ENCODE measurements at regions not wholly inside any gene's neighbourhood (a gene's known extent, or its start where the extent isn't known, plus 50 kb on each side); places are given as distances from the start of the nearest gene placed in this dataset.

DNA sequence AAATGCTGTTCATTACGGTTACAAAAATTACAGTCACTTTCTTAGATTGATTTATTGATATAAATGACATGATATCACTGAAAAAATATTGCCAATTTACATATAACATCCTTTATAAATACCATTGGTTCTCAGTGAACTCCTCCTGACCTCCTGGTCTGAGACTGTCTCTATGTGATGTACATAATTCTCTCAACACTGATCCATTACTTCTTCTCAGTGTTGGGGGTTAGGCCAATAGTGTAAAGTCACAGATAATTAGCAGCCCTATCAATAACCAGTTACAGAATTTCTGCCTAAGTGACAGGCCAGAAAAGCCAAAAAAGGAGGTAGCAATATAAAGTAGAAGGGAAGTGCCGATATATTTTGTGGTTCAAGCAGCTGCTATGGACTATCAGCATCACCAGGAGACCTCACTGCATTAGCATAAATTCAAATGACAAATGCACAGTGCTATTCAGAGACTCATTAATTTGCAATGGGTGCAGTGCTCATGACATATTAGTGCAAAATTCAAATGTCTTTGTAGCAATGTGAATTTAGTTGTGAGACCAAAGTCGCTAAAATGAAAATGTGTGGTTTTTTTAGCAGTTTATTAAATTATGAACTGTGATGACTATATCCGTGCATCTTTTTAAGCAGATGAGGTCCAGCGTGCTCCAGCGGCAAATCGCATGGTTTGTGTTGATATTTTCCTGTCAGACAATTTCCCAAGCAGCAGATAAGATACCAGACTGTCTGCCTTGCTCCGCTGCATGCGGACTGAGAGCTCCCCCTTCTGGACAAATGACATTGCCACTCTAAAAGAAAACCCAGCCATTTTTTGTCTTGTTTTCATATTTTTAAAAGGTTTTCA lies 144.6 kb downstream of the CETN3 start:
- H3K36me3 ChIP-seq (ENCODE audit: insufficient read depth, low read length) = no peaks in the 10 kb centered on the region
- no peaks in the 10 kb centered on the region for H3F3A ChIP-seq (ENCODE audit: insufficient read depth, low read length, poor library complexity, severe bottlenecking)
- no peaks in the 10 kb centered on the region for H3K9me3 ChIP-seq (ENCODE audit: low read length)
- TF ChIP-seq POLR2AphosphoS5 (IDR thresholded peaks at IDR 0.05) (peak; percentile 23), EP300 (conservative IDR thresholded peaks at IDR 0.05; ENCODE audit: poor library complexity, severe bottlenecking) (no peak), RAD21 (conservative IDR thresholded peaks at IDR 0.05) (peak; percentile 99), SMC3 (conservative IDR thresholded peaks at IDR 0.05; ENCODE audit: poor library complexity) (peak; percentile 96), EZH2 (IDR thresholded peaks at IDR 0.05; ENCODE audit: borderline replicate concordance, insufficient read depth, low read length, poor library complexity, severe bottlenecking) (no peak), MXI1 (conservative IDR thresholded peaks at IDR 0.05; ENCODE audit: poor library complexity, severe bottlenecking) (peak; percentile 39), TAF1 (IDR thresholded peaks at IDR 0.05; ENCODE audit: low read depth) (no peak)
- TF ChIP-seq, protein P1, sequence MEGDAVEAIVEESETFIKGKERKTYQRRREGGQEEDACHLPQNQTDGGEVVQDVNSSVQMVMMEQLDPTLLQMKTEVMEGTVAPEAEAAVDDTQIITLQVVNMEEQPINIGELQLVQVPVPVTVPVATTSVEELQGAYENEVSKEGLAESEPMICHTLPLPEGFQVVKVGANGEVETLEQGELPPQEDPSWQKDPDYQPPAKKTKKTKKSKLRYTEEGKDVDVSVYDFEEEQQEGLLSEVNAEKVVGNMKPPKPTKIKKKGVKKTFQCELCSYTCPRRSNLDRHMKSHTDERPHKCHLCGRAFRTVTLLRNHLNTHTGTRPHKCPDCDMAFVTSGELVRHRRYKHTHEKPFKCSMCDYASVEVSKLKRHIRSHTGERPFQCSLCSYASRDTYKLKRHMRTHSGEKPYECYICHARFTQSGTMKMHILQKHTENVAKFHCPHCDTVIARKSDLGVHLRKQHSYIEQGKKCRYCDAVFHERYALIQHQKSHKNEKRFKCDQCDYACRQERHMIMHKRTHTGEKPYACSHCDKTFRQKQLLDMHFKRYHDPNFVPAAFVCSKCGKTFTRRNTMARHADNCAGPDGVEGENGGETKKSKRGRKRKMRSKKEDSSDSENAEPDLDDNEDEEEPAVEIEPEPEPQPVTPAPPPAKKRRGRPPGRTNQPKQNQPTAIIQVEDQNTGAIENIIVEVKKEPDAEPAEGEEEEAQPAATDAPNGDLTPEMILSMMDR (IDR thresholded peaks at IDR 0.05; ENCODE audit: poor library complexity, severe bottlenecking) = peak; percentile 95
- TF ChIP-seq, protein P2, sequence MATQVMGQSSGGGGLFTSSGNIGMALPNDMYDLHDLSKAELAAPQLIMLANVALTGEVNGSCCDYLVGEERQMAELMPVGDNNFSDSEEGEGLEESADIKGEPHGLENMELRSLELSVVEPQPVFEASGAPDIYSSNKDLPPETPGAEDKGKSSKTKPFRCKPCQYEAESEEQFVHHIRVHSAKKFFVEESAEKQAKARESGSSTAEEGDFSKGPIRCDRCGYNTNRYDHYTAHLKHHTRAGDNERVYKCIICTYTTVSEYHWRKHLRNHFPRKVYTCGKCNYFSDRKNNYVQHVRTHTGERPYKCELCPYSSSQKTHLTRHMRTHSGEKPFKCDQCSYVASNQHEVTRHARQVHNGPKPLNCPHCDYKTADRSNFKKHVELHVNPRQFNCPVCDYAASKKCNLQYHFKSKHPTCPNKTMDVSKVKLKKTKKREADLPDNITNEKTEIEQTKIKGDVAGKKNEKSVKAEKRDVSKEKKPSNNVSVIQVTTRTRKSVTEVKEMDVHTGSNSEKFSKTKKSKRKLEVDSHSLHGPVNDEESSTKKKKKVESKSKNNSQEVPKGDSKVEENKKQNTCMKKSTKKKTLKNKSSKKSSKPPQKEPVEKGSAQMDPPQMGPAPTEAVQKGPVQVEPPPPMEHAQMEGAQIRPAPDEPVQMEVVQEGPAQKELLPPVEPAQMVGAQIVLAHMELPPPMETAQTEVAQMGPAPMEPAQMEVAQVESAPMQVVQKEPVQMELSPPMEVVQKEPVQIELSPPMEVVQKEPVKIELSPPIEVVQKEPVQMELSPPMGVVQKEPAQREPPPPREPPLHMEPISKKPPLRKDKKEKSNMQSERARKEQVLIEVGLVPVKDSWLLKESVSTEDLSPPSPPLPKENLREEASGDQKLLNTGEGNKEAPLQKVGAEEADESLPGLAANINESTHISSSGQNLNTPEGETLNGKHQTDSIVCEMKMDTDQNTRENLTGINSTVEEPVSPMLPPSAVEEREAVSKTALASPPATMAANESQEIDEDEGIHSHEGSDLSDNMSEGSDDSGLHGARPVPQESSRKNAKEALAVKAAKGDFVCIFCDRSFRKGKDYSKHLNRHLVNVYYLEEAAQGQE (IDR thresholded peaks at IDR 0.05; ENCODE audit: borderline replicate concordance) = no peak
- H3K4me2 ChIP-seq (ENCODE audit: low read length) = peak overlapping the region; percentile 53
- no peaks in the 10 kb centered on the region for H3K79me2 ChIP-seq (replicated peaks; ENCODE audit: insufficient read depth, low read length)
- peak overlapping the region; percentile 14 for H3K27ac ChIP-seq (ENCODE audit: low read length)
- no peaks in the 10 kb centered on the region for H4K20me1 ChIP-seq (ENCODE audit: insufficient read depth)
- H3K9ac ChIP-seq (ENCODE audit: low read length) = no peak overlapping the region
- no peaks in the 10 kb centered on the region for H3K9me2 ChIP-seq (ENCODE audit: insufficient read depth, low read length)
- no peaks in the 10 kb centered on the region for H3K27me3 ChIP-seq (ENCODE audit: insufficient read depth, low read depth, low read length)
- H3K4me3 ChIP-seq (ENCODE audit: low read length) = peak overlapping the region; percentile 49
- H2AFZ ChIP-seq (ENCODE audit: low read depth, low read length) = peak overlapping the region; percentile 31

- H3K4me3 ChIP-seq (ENCODE audit: low read length) = no peak overlapping the region
- no peaks in the 10 kb centered on the region for H3K79me2 ChIP-seq (replicated peaks; ENCODE audit: insufficient read depth, low read length)
- H3K27me3 ChIP-seq (ENCODE audit: insufficient read depth, low read depth, low read length) = no peaks in the 10 kb centered on the region
- H2AFZ ChIP-seq (ENCODE audit: low read depth, low read length) = no peak overlapping the region
- no peak overlapping the region for H3K9ac ChIP-seq (ENCODE audit: low read length)
- H3K27ac ChIP-seq (ENCODE audit: low read length) = no peak overlapping the region
- no peaks in the 10 kb centered on the region for H3K36me3 ChIP-seq (ENCODE audit: insufficient read depth, low read length)
- no peaks in the 10 kb centered on the region for H3K9me2 ChIP-seq (ENCODE audit: insufficient read depth, low read length)
- H3K4me2 ChIP-seq (ENCODE audit: low read length) = no peak overlapping the region
- H3F3A ChIP-seq (ENCODE audit: insufficient read depth, low read length, poor library complexity, severe bottlenecking) = no peaks in the 10 kb centered on the region
- H4K20me1 ChIP-seq (ENCODE audit: insufficient read depth) = no peaks in the 10 kb centered on the region
- no peak for TF ChIP-seq EZH2 (IDR thresholded peaks at IDR 0.05; ENCODE audit: borderline replicate concordance, insufficient read depth, low read length, poor library complexity, severe bottlenecking)
- TF ChIP-seq TAF1 (IDR thresholded peaks at IDR 0.05; ENCODE audit: low read depth) = no peak
- TF ChIP-seq POLR2AphosphoS5 (IDR thresholded peaks at IDR 0.05) = no peak
- TF ChIP-seq, protein P2 (IDR thresholded peaks at IDR 0.05; ENCODE audit: borderline replicate concordance) = no peak
- TF ChIP-seq SMC3 (conservative IDR thresholded peaks at IDR 0.05; ENCODE audit: poor library complexity) = no peak
- TF ChIP-seq RAD21 (conservative IDR thresholded peaks at IDR 0.05) = no peak
- TF ChIP-seq, protein P1 (IDR thresholded peaks at IDR 0.05; ENCODE audit: poor library complexity, severe bottlenecking) = no peak
- TF ChIP-seq MXI1 (conservative IDR thresholded peaks at IDR 0.05; ENCODE audit: poor library complexity, severe bottlenecking) = no peak
- no peak for TF ChIP-seq EP300 (conservative IDR thresholded peaks at IDR 0.05; ENCODE audit: poor library complexity, severe bottlenecking)
- no peaks in the 10 kb centered on the region for H3K9me3 ChIP-seq (ENCODE audit: low read length)
These were observed 146.3 kb downstream of the CETN3 start for GRCh38 chr5:90263102-90263820.

All from neural cell (in vitro differentiated cells).